GM12878 (cell line): ENCODE measurements at regions not wholly inside any gene's neighbourhood (a gene's known extent, or its start where the extent isn't known, plus 50 kb on each side); places are given as distances from the start of the nearest gene placed in this dataset.

Experiments
- ATAC-seq: fragments of 200-7000 bp; cut with Tn5 transposase; 3 replicates; pipeline ENCODE4 v1.9.1; 2020; ENCODE audit warnings: mild to moderate bottlenecking, moderate library complexity
- BruUV-seq: library from RNA; stranded (reverse); fragments of 400-500 nt; replicated peaks from 2 replicates; lab custom pipeline; 2021; lab: Mats Ljungman, UMichigan
- CTCF ChIA-PET: fragments of 300-600 bp; sonication (Branson Sonifier 250); formaldehyde crosslinking; extraction: SDS; loops from one replicate; lab custom pipeline; 2021; ENCODE audit warnings: inconsistent platforms; lab: Yijun Ruan, JAX
- POLR2A ChIA-PET: fragments of 350-600 bp; formaldehyde crosslinking; extraction: SDS; loops from one replicate; lab custom pipeline; 2021; ENCODE audit warnings: inconsistent platforms; lab: Charles Lee
- RAD21 ChIA-PET: fragments of 300-600 bp; sonication (Branson Sonifier 250); formaldehyde crosslinking; loops from one replicate; lab custom pipeline; 2023; ENCODE audit warnings: antibody characterized with exemption; ENCODE audit not compliant: unreplicated experiment; lab: Charles Lee
- SMC1A ChIA-PET: fragments of 300-600 bp; sonication (Branson Sonifier 250); formaldehyde crosslinking; loops from one replicate; lab custom pipeline; 2023; ENCODE audit not compliant: unreplicated experiment, uncharacterized antibody; lab: Charles Lee
- DNase-seq: peaks from one replicate; pipeline ENCODE4 v3.0.0-alpha.2; 2011; ENCODE audit warnings: low read depth, low spot score
- FAIRE-seq: peaks from 3 replicates; lab custom pipeline; 2011; peaks lifted over from hg19 to GRCh38; lab: Jason Lieb, UNC
- H2AFZ ChIP-seq: 2 replicates; pipeline ENCODE4 v1.6.0; 2011; ENCODE audit warnings: low read depth, low read length, control low read depth; ENCODE audit not compliant: control insufficient read depth
- H3K27ac ChIP-seq: 2 replicates; pipeline ENCODE4 v1.5.1; 2011; ENCODE audit warnings: control low read depth; ENCODE audit not compliant: control insufficient read depth, insufficient read depth
- H3K27me3 ChIP-seq, 2 experiments: replicated peaks in 1 of 2; 2 replicates each; pipeline versions ENCODE4 v1.6.0 to v1.6.1; 2011; ENCODE audit warnings: low read length in 1 of 2; ENCODE audit not compliant: control insufficient read depth in 2 of 2, insufficient read depth in 2 of 2
- H3K36me3 ChIP-seq, 2 experiments: 2 replicates each; pipeline ENCODE4 v1.5.1; 2011; ENCODE audit warnings: low read length in 1 of 2; ENCODE audit not compliant: control insufficient read depth in 2 of 2, insufficient read depth in 2 of 2
- H3K4me1 ChIP-seq: 2 replicates; pipeline ENCODE4 v1.6.1; 2011; ENCODE audit warnings: mild to moderate bottlenecking, low read length, moderate library complexity, mixed read lengths; ENCODE audit not compliant: control insufficient read depth, insufficient read depth
- H3K4me2 ChIP-seq: 2 replicates; pipeline ENCODE4 v1.6.0; 2011; ENCODE audit warnings: control low read depth; ENCODE audit not compliant: control insufficient read depth, insufficient read depth
- H3K4me3 ChIP-seq: fragments of 200-600 bp; sonication (generic); 2 replicates; pipeline ENCODE4 v1.5.1; 2016
- H3K79me2 ChIP-seq: 2 replicates; pipeline ENCODE4 v1.6.0; 2011; ENCODE audit warnings: low read length; ENCODE audit not compliant: control insufficient read depth, insufficient read depth
- H3K9ac ChIP-seq: 2 replicates; pipeline ENCODE4 v1.8.0; 2011; ENCODE audit warnings: low read length, control low read depth, mixed read lengths; ENCODE audit not compliant: control insufficient read depth, insufficient read depth
- H3K9me3 ChIP-seq: replicated peaks from 3 replicates; pipeline ENCODE4 v1.5.1; 2011; ENCODE audit warnings: mild to moderate bottlenecking, low read length; ENCODE audit not compliant: control insufficient read depth, insufficient read depth
- H4K20me1 ChIP-seq: 2 replicates; pipeline ENCODE4 v1.6.0; 2011; ENCODE audit not compliant: control insufficient read depth, insufficient read depth
- CEBPB ChIP-seq, 2 experiments: fragments of 150-350 bp in 1 of 2; IDR thresholded peaks; 2 replicates each; pipeline ENCODE4 v1.6.1; 2012 to 2014; ENCODE audit warnings: low read depth in 2 of 2, low read length in 2 of 2, borderline replicate concordance in 1 of 2, inconsistent platforms in 1 of 2
- CHD4 ChIP-seq: fragments of 200-600 bp; sonication (generic); IDR thresholded peaks from 2 replicates; pipeline ENCODE4 v1.6.1; 2016; ENCODE audit warnings: mild to moderate bottlenecking
- CREB1 ChIP-seq: IDR thresholded peaks from 2 replicates; pipeline ENCODE4 v1.6.1; 2012; ENCODE audit warnings: low read depth, mild to moderate bottlenecking, inconsistent platforms
- KLF5 ChIP-seq: fragments of 450-650 bp; IDR thresholded peaks from 2 replicates; pipeline ENCODE4 v1.6.1; 2014; ENCODE audit warnings: mild to moderate bottlenecking; ENCODE audit not compliant: partially characterized antibody
- NR2C1 ChIP-seq: fragments of 450-650 bp; IDR thresholded peaks from 2 replicates; pipeline ENCODE4 v1.6.1; 2017; ENCODE audit warnings: antibody characterized with exemption, mild to moderate bottlenecking, moderate library complexity
- RAD21 ChIP-seq: IDR thresholded peaks from 2 replicates; pipeline ENCODE4 v1.6.1; 2011; ENCODE audit warnings: mild to moderate bottlenecking, low read depth, low read length, moderate library complexity; ENCODE audit not compliant: insufficient read depth
- RUNX3 ChIP-seq: IDR thresholded peaks from 2 replicates; pipeline ENCODE4 v1.6.1; 2012; ENCODE audit warnings: low read length, inconsistent platforms
- ZBTB33 ChIP-seq: fragments of 450-650 bp; IDR thresholded peaks from 2 replicates; pipeline ENCODE4 v1.6.1; 2017; ENCODE audit warnings: mild to moderate bottlenecking
- ZNF207 ChIP-seq: fragments of 450-650 bp; IDR thresholded peaks from 2 replicates; pipeline ENCODE4 v1.6.1; 2014; ENCODE audit warnings: antibody characterized with exemption, mild to moderate bottlenecking, borderline replicate concordance
- WGBS: methylation state at CpG from one replicate; pipeline ENCODE4 v1.1.6; 2016; ENCODE audit warnings: low lambda C conversion rate; ENCODE audit not compliant: insufficient replicate concordance, insufficient coverage; ENCODE audit errors: missing lambda C conversion rate; 5-methylcytosine and 5-hydroxymethylcytosine counted together
- in situ Hi-C: fragments of 300-500 bp; cut with MboI; formaldehyde crosslinking; loops from 9 replicates; pipeline ENCODE4 v1.14.3; 2018; ENCODE audit warnings: mixed read lengths
- intact Hi-C: fragments of 100-400 bp; cut with micrococcal nuclease; formaldehyde crosslinking; loops from one replicate; pipeline ENCODE4 v1.14.2; 2022; ENCODE audit not compliant: unreplicated experiment
- TF ChIP-seq, protein P1 (sequence below): fragments of 450-650 bp; IDR thresholded peaks from 2 replicates; pipeline ENCODE4 v1.6.1; 2016; ENCODE audit warnings: mild to moderate bottlenecking

- no TSS peak for BruUV-seq
- H3K9ac ChIP-seq = no peak overlapping the region
- in situ Hi-C loops = no loop called here
- DNase-seq (no peak), FAIRE-seq (no peak), ATAC-seq (no peak)
- intact Hi-C loops = no loop called here
- no peak overlapping the region for H2AFZ ChIP-seq
- no peaks in the 10 kb centered on the region for H3K4me1 ChIP-seq
- H3K79me2 ChIP-seq = no peaks in the 10 kb centered on the region
- ChIA-PET CTCF (interaction anchor here (0.6 kb wide), 1 partner anchor 601 kb away, joined by 4 read pairs; no protein-coding TSS in a partner anchor), SMC1A (no interaction called here), RAD21 (no interaction called here), POLR2A (no interaction called here)
- H3K36me3 ChIP-seq = no peaks in the 10 kb centered on the region
- TF ChIP-seq KLF5 (no peak), CEBPB (IDR thresholded peaks at IDR 0.05; ENCODE audit: borderline replicate concordance in 1 of 2, low read depth in 2 of 2, low read length in 2 of 2) (no peak), RUNX3 (no peak), CHD4 (no peak), ZBTB33 (no peak), CREB1 (no peak), NR2C1 (no peak), RAD21 (no peak), ZNF207 (no peak)
- TF ChIP-seq, protein P1, sequence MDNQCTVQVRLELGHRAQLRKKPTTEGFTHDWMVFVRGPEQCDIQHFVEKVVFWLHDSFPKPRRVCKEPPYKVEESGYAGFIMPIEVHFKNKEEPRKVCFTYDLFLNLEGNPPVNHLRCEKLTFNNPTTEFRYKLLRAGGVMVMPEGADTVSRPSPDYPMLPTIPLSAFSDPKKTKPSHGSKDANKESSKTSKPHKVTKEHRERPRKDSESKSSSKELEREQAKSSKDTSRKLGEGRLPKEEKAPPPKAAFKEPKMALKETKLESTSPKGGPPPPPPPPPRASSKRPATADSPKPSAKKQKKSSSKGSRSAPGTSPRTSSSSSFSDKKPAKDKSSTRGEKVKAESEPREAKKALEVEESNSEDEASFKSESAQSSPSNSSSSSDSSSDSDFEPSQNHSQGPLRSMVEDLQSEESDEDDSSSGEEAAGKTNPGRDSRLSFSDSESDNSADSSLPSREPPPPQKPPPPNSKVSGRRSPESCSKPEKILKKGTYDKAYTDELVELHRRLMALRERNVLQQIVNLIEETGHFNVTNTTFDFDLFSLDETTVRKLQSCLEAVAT = no peak
- H3K4me3 ChIP-seq = no peak overlapping the region
- H4K20me1 ChIP-seq = no peaks in the 10 kb centered on the region
- WGBS = 16% methylated on average over 1 of the region's 1 CpG
- H3K4me2 ChIP-seq = no peak overlapping the region
- no peaks in the 10 kb centered on the region for H3K9me3 ChIP-seq
- no peak overlapping the region for H3K27ac ChIP-seq
- H3K27me3 ChIP-seq = no peaks in the 10 kb centered on the region
Observed at GRCh38 chr3:144553301-144553700, 581.7 kb downstream of the DIPK2A start.
